PC-9 (cell line): ENCODE measurements at regions not wholly inside any gene's neighbourhood (a gene's known extent, or its start where the extent isn't known, plus 50 kb on each side); places are given as distances from the start of the nearest gene placed in this dataset.

Source experiments
- BruUV-seq: library from RNA; stranded (reverse); fragments of 400-500 nt; replicated peaks from 2 replicates; lab custom pipeline; 2021; lab: Mats Ljungman, UMichigan
- CTCF ChIA-PET: fragments of 300-600 bp; sonication (Branson Sonifier 250); formaldehyde crosslinking; loops from one replicate; lab custom pipeline; 2022; ENCODE audit warnings: antibody characterized with exemption; lab: Charles Lee
- POLR2A ChIA-PET: fragments of 300-600 bp; sonication (Branson Sonifier 250); formaldehyde crosslinking; loops from one replicate; lab custom pipeline; 2022; ENCODE audit warnings: antibody characterized with exemption; ENCODE audit not compliant: unreplicated experiment; lab: Charles Lee
- DNase-seq, 2 experiments: peaks; one replicate each; pipeline versions ENCODE4 v3.0.0 to v3.0.0-alpha.2; 2015 to 2022; ENCODE audit warnings: mixed read lengths in 1 of 2
- H2AFZ ChIP-seq: fragments of 200-600 bp; sonication (generic); 2 replicates; pipeline ENCODE4 v1.8.1; 2017; ENCODE audit warnings: antibody characterized with exemption
- H3F3A ChIP-seq: fragments of 200-600 bp; sonication (generic); 2 replicates; pipeline ENCODE4 v1.8.1; 2017; ENCODE audit warnings: antibody characterized with exemption, mild to moderate bottlenecking, low read depth; ENCODE audit not compliant: insufficient read depth
- H3K27ac ChIP-seq: fragments of 200-600 bp; sonication (generic); 2 replicates; pipeline ENCODE4 v1.6.1; 2016; ENCODE audit warnings: mixed run types
- H3K27me3 ChIP-seq: fragments of 200-600 bp; sonication (generic); 2 replicates; pipeline ENCODE4 v1.6.1; 2016; ENCODE audit warnings: low read depth, mixed run types; ENCODE audit not compliant: insufficient read depth
- H3K36me3 ChIP-seq: fragments of 200-600 bp; sonication (generic); 2 replicates; pipeline ENCODE4 v1.6.1; 2016; ENCODE audit warnings: low read depth, mixed run types
- H3K4me1 ChIP-seq: fragments of 200-600 bp; sonication (generic); replicated peaks from 2 replicates; pipeline ENCODE4 v1.6.1; 2016; ENCODE audit warnings: mixed run types; ENCODE audit not compliant: insufficient read depth
- H3K4me2 ChIP-seq: fragments of 200-600 bp; sonication (generic); 2 replicates; pipeline ENCODE4 v1.6.1; 2017; ENCODE audit warnings: mixed run types
- H3K4me3 ChIP-seq: fragments of 200-600 bp; sonication (generic); 2 replicates; pipeline ENCODE4 v1.6.1; 2016; ENCODE audit warnings: mixed run types
- H3K79me2 ChIP-seq: fragments of 200-600 bp; sonication (generic); 2 replicates; pipeline ENCODE4 v1.6.1; 2017; ENCODE audit warnings: low read depth, mixed run types
- H3K9me2 ChIP-seq: fragments of 200-600 bp; sonication (generic); 2 replicates; pipeline ENCODE4 v1.8.1; 2017; ENCODE audit warnings: mild to moderate bottlenecking; ENCODE audit not compliant: insufficient read depth
- H3K9me3 ChIP-seq: fragments of 200-600 bp; sonication (generic); 2 replicates; pipeline ENCODE4 v1.8.1; 2016; ENCODE audit warnings: low read depth; ENCODE audit not compliant: insufficient read depth
- H4K20me1 ChIP-seq: fragments of 200-600 bp; sonication (generic); 2 replicates; pipeline ENCODE4 v1.8.1; 2017; ENCODE audit not compliant: insufficient read depth
- CTCF ChIP-seq: fragments of 200-600 bp; sonication (generic); conservative IDR thresholded peaks from 2 replicates; pipeline ENCODE4 v1.6.1; 2017; ENCODE audit warnings: mixed run types, antibody characterized with exemption, mild to moderate bottlenecking, moderate library complexity
- EZH2 ChIP-seq: fragments of 200-600 bp; sonication (generic); IDR thresholded peaks from 2 replicates; pipeline ENCODE4 v1.8.0; 2017; ENCODE audit warnings: antibody characterized with exemption, low read depth
- intact Hi-C: fragments of 100-400 bp; cut with micrococcal nuclease; formaldehyde crosslinking; loops from one replicate; pipeline ENCODE4 v1.10.0; 2022; ENCODE audit not compliant: unreplicated experiment

GRCh38 chr22:49046000-49046545, 781.6 kb downstream of the BRD1 start:
- no peaks in the 10 kb centered on the region for H3F3A ChIP-seq
- no TSS peak for BruUV-seq
- H2AFZ ChIP-seq: no peak overlapping the region
- intact Hi-C loops: no loop called here
- TF ChIP-seq EZH2: no peak
- TF ChIP-seq CTCF: no peak
- no peak overlapping the region for H3K27ac ChIP-seq
- no peak overlapping the region for H3K4me2 ChIP-seq
- no peaks in the 10 kb centered on the region; the same call in 1 of the 2 replicates for H4K20me1 ChIP-seq
- DNase-seq: no peak
- ChIA-PET POLR2A (no interaction called here), CTCF (no interaction called here)
- H3K4me1 ChIP-seq: no peaks in the 10 kb centered on the region
- H3K4me3 ChIP-seq: no peak overlapping the region
- no peaks in the 10 kb centered on the region for H3K79me2 ChIP-seq
- peaks cover 100% of the 10 kb centered on the region for H3K27me3 ChIP-seq
- no peaks in the 10 kb centered on the region for H3K9me3 ChIP-seq
- no peaks in the 10 kb centered on the region for H3K9me2 ChIP-seq
- H3K36me3 ChIP-seq: no peaks in the 10 kb centered on the region

- ChIA-PET CTCF (no interaction called here), POLR2A (no interaction called here)
- H3K79me2 ChIP-seq: no peaks in the 10 kb centered on the region
- no peak overlapping the region for H3K27ac ChIP-seq
- H3K9me2 ChIP-seq: no peaks in the 10 kb centered on the region
- no peak overlapping the region for H2AFZ ChIP-seq
- no peaks in the 10 kb centered on the region for H3F3A ChIP-seq
- H3K36me3 ChIP-seq: no peaks in the 10 kb centered on the region
- no peak overlapping the region for H3K4me3 ChIP-seq
- H3K4me1 ChIP-seq: no peaks in the 10 kb centered on the region
- H3K27me3 ChIP-seq: peaks cover 100% of the 10 kb centered on the region
- no peak overlapping the region for H3K4me2 ChIP-seq
- H3K9me3 ChIP-seq: no peaks in the 10 kb centered on the region
- DNase-seq: no peak
- intact Hi-C loops: no loop called here
- TF ChIP-seq EZH2 (no peak), CTCF (no peak)
- H4K20me1 ChIP-seq: no peaks in the 10 kb centered on the region; the same call in 1 of the 2 replicates
- no TSS peak for BruUV-seq
These were observed 782.4 kb downstream of the BRD1 start for GRCh38 chr22:49045276-49045675.

- no TSS peak for BruUV-seq
- ChIA-PET POLR2A (no interaction called here), CTCF (no interaction called here)
- H3K79me2 ChIP-seq: no peaks in the 10 kb centered on the region
- intact Hi-C loops: no loop called here
- H3K4me1 ChIP-seq: no peaks in the 10 kb centered on the region
- no peaks in the 10 kb centered on the region for H3F3A ChIP-seq
- no peak overlapping the region for H3K4me2 ChIP-seq
- no peak overlapping the region for H3K27ac ChIP-seq
- H3K36me3 ChIP-seq: no peaks in the 10 kb centered on the region
- no peak overlapping the region for H3K4me3 ChIP-seq
- H4K20me1 ChIP-seq: no peaks in the 10 kb centered on the region; the same call in 1 of the 2 replicates
- DNase-seq: no peak
- no peak overlapping the region for H2AFZ ChIP-seq
- H3K9me3 ChIP-seq: no peaks in the 10 kb centered on the region
- no peaks in the 10 kb centered on the region for H3K9me2 ChIP-seq
- TF ChIP-seq CTCF (no peak), EZH2 (no peak)
- H3K27me3 ChIP-seq: peaks cover 100% of the 10 kb centered on the region
These were observed 782.9 kb downstream of the BRD1 start for GRCh38 chr22:49044776-49045175.
